Upper lobe of left lung (tissue), 4 donors: ENCODE measurements at regions not wholly inside any gene's neighbourhood (a gene's known extent, or its start where the extent isn't known, plus 50 kb on each side); places are given as distances from the start of the nearest gene placed in this dataset.

ENCODE experiments used
- CTCF ChIP-seq, 6 experiments: fragments of 450-650 bp in 4 of 6; fragments of 200-600 bp in 2 of 6; sonication (generic) in 2 of 6; IDR thresholded peaks; one replicate each; pipeline ENCODE4 v1.5.1; 2016 to 2019; ENCODE audit warnings: antibody characterized with exemption in 6 of 6
- EP300 ChIP-seq, 4 donors: sonication (generic); formaldehyde crosslinking; IDR thresholded peaks; one replicate each; pipeline ENCODE4 v1.5.1; 2017; ENCODE audit warnings: antibody characterized with exemption in 4 of 4, control low read depth in 2 of 4
- POLR2A ChIP-seq, 4 donors: fragments of 450-650 bp; IDR thresholded peaks; one replicate each; pipeline ENCODE4 v1.5.1; 2016 to 2017; ENCODE audit warnings: antibody characterized with exemption in 4 of 4, mild to moderate bottlenecking in 2 of 4
- POLR2AphosphoS5 ChIP-seq, 2 donors: sonication (generic); formaldehyde crosslinking; IDR thresholded peaks; one replicate each; pipeline ENCODE4 v1.5.1; 2017; ENCODE audit warnings: antibody characterized with exemption in 2 of 2

- TF ChIP-seq CTCF (IDR thresholded peaks at IDR 0.05) (no peak), POLR2A (IDR thresholded peaks at IDR 0.05) (no peak), POLR2AphosphoS5 (IDR thresholded peaks at IDR 0.05) (no peak), EP300 (IDR thresholded peaks at IDR 0.05) (no peak)
Measured at GRCh38 chr5:90326995-90327394, 82.6 kb downstream of the CETN3 start.
